ENCODE measurements at regions not wholly inside any gene's neighbourhood (a gene's known extent, or its start where the extent isn't known, plus 50 kb on each side); places are given as distances from the start of the nearest gene placed in this dataset.

GRCh38 chr3:107920538-107920937, 170.3 kb downstream of the CD47 start:
- Histone ChIP-seq H3K4me1 (ENCODE audit: insufficient read depth, low read length) (0 out of 2 replicates have a peak, but pooled peaks cover 2% of the 10 kb centered on the region), H2AFZ (ENCODE audit: low read length) (no peak overlapping the region), H3K56ac (ENCODE audit: insufficient read length, low read depth, low read length) (no peak overlapping the region), H2BK20ac (ENCODE audit: low read depth, low read length, poor library complexity, severe bottlenecking) (no peak overlapping the region), H3K18ac (ENCODE audit: insufficient read length, low read depth, low read length) (no peak overlapping the region), H3K27ac (ENCODE audit: insufficient read length, low read depth, low read length) (no peak overlapping the region), H4K20me1 (ENCODE audit: control insufficient read depth, insufficient read depth, insufficient read length) (no peaks in the 10 kb centered on the region), H3K23ac (ENCODE audit: insufficient read length, low read depth, low read length) (no peak overlapping the region), H2AK5ac (ENCODE audit: insufficient read length, low read length) (no peak overlapping the region), H3K14ac (ENCODE audit: insufficient read depth, low read length) (no peak overlapping the region), H4K5ac (ENCODE audit: insufficient read length, low read depth, low read length) (no peak overlapping the region), H2BK5ac (ENCODE audit: insufficient read length, low read length) (no peak overlapping the region), H2BK120ac (ENCODE audit: low read depth, low read length, poor library complexity, severe bottlenecking) (no peak overlapping the region), H3K4me2 (ENCODE audit: insufficient read depth, insufficient read length, low read length) (no peak overlapping the region), H3K9me3 (ENCODE audit: control insufficient read depth, low read depth, low read length) (no peaks in the 10 kb centered on the region), H3K27me3 (ENCODE audit: insufficient read depth, low read length) (no peaks in the 10 kb centered on the region), H2BK12ac (ENCODE audit: insufficient read length, low read depth, low read length) (no peak overlapping the region), H3K79me1 (ENCODE audit: insufficient read depth, low read depth, low read length, poor library complexity, severe bottlenecking) (no peaks in the 10 kb centered on the region), H3K23me2 (ENCODE audit: insufficient read length, low read depth, low read length, poor library complexity, severe bottlenecking) (no peaks in the 10 kb centered on the region), H3T11ph (ENCODE audit: low read length) (no peak overlapping the region), H4K91ac (ENCODE audit: insufficient read length, low read depth, low read length) (no peak overlapping the region), H2BK15ac (ENCODE audit: low read depth, low read length) (no peak overlapping the region), H3K9ac (ENCODE audit: extremely low read depth, insufficient read length, low read length) (no peak overlapping the region), H4K8ac (replicated peaks; ENCODE audit: insufficient read length, low read depth, low read length) (no peak overlapping the region), H3K79me2 (ENCODE audit: insufficient read depth, low read length) (no peaks in the 10 kb centered on the region), H3K4ac (ENCODE audit: low read depth, low read length) (no peak overlapping the region)
- no peak overlapping the region for H3K4me3 Mint-ChIP-seq
- H3K4me1 Mint-ChIP-seq, result peaks cover 8 to 9% of the 10 kb centered on the region in 2 experiments
- peaks cover 4 to 5% of the 10 kb centered on the region in 2 experiments; a peak in 4 of 5 replicates for H3K9me3 Mint-ChIP-seq
- no peak for TF ChIP-seq CTCF (conservative IDR thresholded peaks at IDR 0.05)
- DNase-seq, result no peak
- no CpG with 5 or more reads among the region's 2 CpGs for WGBS (ENCODE audit: extremely low coverage, insufficient read length, low lambda C conversion rate)
- no peaks in the 10 kb centered on the region for H3K27me3 Mint-ChIP-seq (ENCODE audit: low read depth)
- no peaks in the 10 kb centered on the region; a peak in 2 of 7 replicates for H3K36me3 Mint-ChIP-seq (ENCODE audit: insufficient read depth in 1 of 3, low read depth in 3 of 3)
- no peak overlapping the region for H3K27ac Mint-ChIP-seq

Measured in H9 (cell line).